Epidermal melanocyte (primary cell): ENCODE measurements at regions not wholly inside any gene's neighbourhood (a gene's known extent, or its start where the extent isn't known, plus 50 kb on each side); places are given as distances from the start of the nearest gene placed in this dataset.

Experiments used
- DNase-seq: peaks from one replicate; pipeline ENCODE4 v3.0.0; 2011; ENCODE audit warnings: low spot score; ENCODE audit not compliant: insufficient read length

GRCh38 chr4:175947117-175947722, 118.4 kb upstream of the WDR17 start:
- DNase-seq, result no peak

- DNase-seq, result no peak
Measured at GRCh38 chr4:175951794-175952193, 113.8 kb upstream of the WDR17 start.

GRCh38 chr4:175953116-175953515, 112.5 kb upstream of the WDR17 start:
- DNase-seq, result no peak

- no peak for DNase-seq
Measured at GRCh38 chr4:175953960-175954521, 111.6 kb upstream of the WDR17 start.

- DNase-seq, result no peak
Measured at GRCh38 chr4:175954685-175955084, 111.0 kb upstream of the WDR17 start.

- DNase-seq, result no peak
Measured at GRCh38 chr4:175961604-175962003, 104.0 kb upstream of the WDR17 start.

- no peak for DNase-seq
Measured at GRCh38 chr4:175970072-175970471, 95.6 kb upstream of the WDR17 start.

- no peak for DNase-seq
Measured at GRCh38 chr4:175970724-175971123, 94.9 kb upstream of the WDR17 start.

- DNase-seq, result no peak
Measured at GRCh38 chr4:175971388-175972179, 94.1 kb upstream of the WDR17 start.

GRCh38 chr4:175973027-175973923, 92.4 kb upstream of the WDR17 start:
- DNase-seq, result no peak

- DNase-seq, result no peak
Measured at GRCh38 chr4:175983636-175984035, 82.0 kb upstream of the WDR17 start.

- no peak for DNase-seq
Measured at GRCh38 chr4:175986668-175987067, 79.0 kb upstream of the WDR17 start.

GRCh38 chr4:175988511-175988910, 77.1 kb upstream of the WDR17 start:
- DNase-seq, result no peak

GRCh38 chr4:175996206-175996605, 69.4 kb upstream of the WDR17 start:
- DNase-seq, result no peak

- DNase-seq, result no peak
Measured at GRCh38 chr4:175997291-175997690, 68.3 kb upstream of the WDR17 start.

GRCh38 chr4:175998782-175999181, 66.9 kb upstream of the WDR17 start:
- DNase-seq, result no peak

- DNase-seq, result no peak
Measured at GRCh38 chr4:175999944-176000343, 65.7 kb upstream of the WDR17 start.

- peak; percentile 17 for DNase-seq
Measured at GRCh38 chr4:176001151-176002006, 64.3 kb upstream of the WDR17 start.

GRCh38 chr4:176002007-176002613, 63.5 kb upstream of the WDR17 start:
- no peak for DNase-seq

GRCh38 chr4:176005766-176006165, 59.9 kb upstream of the WDR17 start:
- DNase-seq, result no peak
